COLO829 (cell line): ENCODE measurements at regions not wholly inside any gene's neighbourhood (a gene's known extent, or its start where the extent isn't known, plus 50 kb on each side); places are given as distances from the start of the nearest gene placed in this dataset.
"Not testable (repeated sequence)": the region's sequence is repeated elsewhere in the genome, so short reads cannot be mapped to it uniquely, and the experiment has no call there.

Experiments
- DNase-seq: peaks from one replicate; pipeline ENCODE4 v3.0.0; 2012; ENCODE audit warnings: low spot score

- no peak for DNase-seq
Observed at GRCh38 chr21:23607782-23608431, 1999.4 kb downstream of the MRPL39 start.

GRCh38 chr21:23601549-23601948 lies 2005.7 kb downstream of the MRPL39 start:
- DNase-seq = no peak

GRCh38 chr21:23593582-23593981 lies 2013.7 kb downstream of the MRPL39 start:
- no peak for DNase-seq

- no peak for DNase-seq
Observed at GRCh38 chr21:23585419-23585818, 2021.9 kb downstream of the MRPL39 start.

DNA sequence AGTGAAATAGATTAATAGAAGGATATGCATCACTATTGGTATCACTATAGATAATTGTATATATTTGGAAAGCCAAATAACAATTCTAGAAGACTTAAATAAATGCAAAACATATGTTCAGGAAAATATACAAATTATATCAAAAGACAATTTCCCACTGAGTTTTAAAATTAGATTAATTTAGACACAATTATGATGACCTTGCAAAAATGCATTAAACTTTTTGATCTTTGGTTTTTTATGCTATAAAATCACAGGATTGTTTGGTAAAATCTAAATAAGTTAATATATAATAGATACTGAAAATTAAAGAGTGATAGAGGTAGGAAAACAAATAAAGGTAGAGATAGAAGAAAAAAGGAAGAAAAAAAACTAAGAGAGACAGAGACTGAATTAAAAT lies 2027.7 kb downstream of the MRPL39 start:
- DNase-seq = no peak

- DNase-seq = no peak
Observed at GRCh38 chr21:23578027-23578426, 2029.3 kb downstream of the MRPL39 start.

DNA sequence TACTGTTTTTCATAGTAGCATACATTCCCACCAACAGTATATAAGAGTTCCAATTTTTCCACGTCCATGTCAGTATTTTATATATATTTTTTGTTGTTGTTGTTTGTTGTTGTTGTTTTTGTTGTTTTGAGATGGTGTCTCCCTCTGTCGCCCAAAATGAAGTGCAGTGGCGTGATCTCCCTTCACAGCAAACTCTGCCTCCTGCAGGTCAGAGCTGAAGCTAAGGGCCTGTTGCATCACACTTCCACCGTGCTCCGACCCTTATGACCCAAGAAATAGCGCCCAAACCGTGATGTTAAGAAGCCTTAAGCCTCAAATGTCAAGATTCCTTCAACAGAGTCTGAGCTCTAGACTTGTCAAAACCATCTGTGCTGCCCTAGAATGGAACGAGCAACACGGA lies 2032.3 kb downstream of the MRPL39 start:
- no peak for DNase-seq

GRCh38 chr21:23548924-23549323 lies 2058.4 kb downstream of the MRPL39 start:
- DNase-seq = not testable (repeated sequence)

DNA sequence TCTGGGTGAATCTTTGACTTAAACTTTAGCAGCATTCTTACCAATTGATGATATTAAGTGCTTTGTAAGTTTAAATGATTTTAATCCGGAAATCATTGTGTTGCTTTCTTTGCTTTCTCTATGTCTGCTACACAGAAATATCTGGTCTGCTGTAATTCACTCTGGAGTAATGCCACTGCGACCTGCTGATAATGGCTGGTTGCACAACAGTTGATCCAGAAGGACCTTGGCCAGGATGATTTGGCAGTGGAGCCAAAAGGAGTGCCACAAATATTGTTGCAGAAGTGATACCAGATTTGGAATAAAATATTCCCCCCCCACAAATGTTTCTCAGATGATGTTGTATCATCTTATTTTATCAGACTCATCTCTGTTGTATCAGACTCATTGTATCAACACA lies 2063.9 kb downstream of the MRPL39 start:
- no peak for DNase-seq

DNA sequence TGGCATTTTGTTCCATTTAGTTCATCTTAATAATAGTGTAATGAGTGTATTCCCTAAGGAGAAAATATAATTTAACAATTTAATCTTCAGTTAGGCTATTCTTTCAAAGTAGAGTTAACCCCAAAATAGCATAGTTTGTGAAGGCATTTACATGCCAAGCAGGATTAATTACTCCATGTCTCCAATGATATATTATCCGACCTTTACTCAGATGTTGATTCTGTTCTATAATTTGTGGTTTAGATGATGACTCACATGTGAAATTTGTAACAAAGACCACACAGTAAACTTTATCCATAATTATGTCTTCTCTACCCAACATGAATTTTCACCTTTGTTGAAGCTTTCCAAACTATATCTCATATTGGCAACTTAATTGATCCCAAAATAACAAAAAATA lies 2065.2 kb downstream of the MRPL39 start:
- DNase-seq = peak; percentile 15

GRCh38 chr21:23541571-23541970 lies 2065.7 kb downstream of the MRPL39 start:
- DNase-seq = no peak

DNA sequence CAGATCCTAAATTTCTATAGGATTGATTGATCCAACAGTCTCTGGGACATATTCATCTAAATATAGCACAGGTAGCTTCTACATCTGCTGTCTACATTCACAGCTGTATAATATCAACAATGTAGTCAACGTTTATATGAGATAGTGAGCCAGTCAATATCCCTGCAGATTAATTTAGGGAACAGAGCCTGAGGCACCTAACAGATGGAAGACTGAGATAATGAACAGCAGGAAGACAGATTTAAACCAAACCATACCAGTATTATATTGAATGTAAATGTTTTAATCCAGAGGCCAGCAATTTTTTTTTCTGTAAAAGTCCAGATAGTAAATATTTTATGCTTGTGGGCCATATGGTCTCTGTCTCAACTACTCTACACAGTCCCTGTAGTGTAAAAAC lies 2072.4 kb downstream of the MRPL39 start:
- DNase-seq = no peak

DNA sequence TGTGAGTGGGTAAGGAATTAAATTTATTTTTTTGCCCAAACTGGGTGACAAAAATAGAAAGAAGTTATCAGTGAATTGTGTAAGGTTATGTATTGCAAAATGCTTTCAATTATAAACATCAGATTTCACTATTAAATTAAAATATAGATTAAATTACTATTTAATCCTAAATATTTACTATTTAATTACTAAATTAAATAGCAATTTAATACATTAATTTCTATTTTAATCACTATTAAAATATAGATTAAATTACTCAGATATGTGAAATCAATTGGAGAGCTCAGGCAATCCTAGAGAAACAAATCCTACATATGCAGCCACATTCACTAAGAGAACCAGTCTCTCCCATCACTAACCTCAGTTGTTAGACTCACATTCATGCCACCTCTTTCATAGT lies 2075.8 kb downstream of the MRPL39 start:
- DNase-seq = no peak

DNA sequence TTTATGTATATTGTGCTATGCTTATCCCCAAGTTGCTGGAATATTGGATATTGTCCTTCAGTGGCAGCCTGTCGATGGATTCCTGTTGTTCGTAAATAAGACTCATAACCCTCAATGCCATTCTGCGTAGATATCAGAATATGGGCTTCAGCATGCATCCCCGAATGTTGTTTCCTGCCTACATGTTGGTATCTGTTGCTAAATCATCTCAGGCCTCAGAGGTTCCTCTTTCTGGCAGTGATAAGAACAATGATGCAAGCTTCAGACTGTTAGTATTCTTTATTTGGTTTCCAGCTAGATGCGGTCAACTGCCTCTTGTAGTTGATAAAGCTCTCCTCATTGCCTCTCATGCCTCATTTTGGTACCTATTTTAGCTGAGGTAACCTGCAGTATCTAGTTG lies 2082.6 kb downstream of the MRPL39 start:
- DNase-seq = no peak

- no peak for DNase-seq
Observed at GRCh38 chr21:23522751-23523150, 2084.5 kb downstream of the MRPL39 start.

DNA sequence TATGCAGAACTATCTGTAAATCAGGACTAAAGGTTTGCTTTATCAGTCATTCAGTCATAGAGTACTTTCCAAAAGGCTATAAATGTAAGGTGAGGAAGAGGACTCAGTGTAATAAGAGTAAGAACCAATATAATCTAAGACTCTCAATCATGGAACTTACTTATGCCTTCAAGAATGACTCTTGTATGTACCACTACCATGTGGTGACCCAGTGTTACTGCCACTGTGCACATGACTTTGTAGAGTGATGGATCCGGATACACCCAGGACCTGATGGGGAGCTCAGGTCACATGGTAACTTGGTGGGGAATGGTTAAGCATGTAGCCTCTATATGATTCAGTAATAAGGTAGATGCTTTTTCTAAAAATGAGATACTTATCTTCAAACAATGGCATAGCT lies 2099.8 kb downstream of the MRPL39 start:
- no peak for DNase-seq

- DNase-seq = no peak
Observed at GRCh38 chr21:23496729-23497128, 2110.6 kb downstream of the MRPL39 start.

GRCh38 chr21:23488245-23488644 lies 2119.0 kb downstream of the MRPL39 start:
- no peak for DNase-seq

- no peak for DNase-seq
Observed at GRCh38 chr21:23480591-23481270, 2126.6 kb downstream of the MRPL39 start.

GRCh38 chr21:23478381-23478780 lies 2128.9 kb downstream of the MRPL39 start:
- no peak for DNase-seq

DNA sequence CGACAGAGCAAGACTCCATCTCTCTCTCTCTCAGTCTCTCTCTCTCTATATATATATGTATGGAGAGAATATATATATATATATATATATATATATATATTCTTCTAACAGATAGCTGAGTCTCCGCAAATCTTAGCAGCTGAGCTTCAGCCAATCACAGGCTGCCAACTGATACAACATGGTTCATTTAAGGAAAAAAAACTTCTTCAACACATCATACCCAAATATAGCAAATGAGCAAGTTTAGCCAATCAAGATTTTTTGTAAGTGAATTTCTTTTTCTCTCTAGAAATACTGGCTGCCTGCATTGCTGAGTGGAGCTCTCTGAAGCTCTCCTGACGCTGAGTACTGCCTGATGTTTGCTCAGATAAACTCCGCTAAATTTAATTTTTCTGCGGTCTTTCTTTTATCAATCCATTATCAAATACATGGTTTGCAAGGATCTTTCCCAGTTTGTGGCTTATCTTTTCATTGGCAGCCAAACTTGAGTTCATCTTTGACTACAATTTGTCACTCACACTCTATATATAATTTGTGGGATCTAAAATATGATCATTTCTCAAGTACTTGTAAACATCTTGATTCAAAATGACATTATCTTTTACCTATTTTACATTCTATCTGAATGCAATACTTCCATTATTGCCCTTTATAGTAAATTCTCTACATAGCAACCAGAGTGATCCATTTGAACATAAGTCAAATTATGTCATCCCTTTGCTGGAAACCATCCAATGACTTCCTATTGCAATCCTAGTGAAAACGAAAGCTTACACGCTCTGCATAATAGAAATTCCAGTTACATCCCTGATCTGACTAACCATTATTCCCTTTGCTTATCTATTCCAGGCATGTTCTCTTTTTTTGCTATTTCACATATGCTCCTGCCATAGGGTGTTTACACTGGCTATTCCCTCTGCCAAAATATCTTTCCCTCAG lies 2131.7 kb downstream of the MRPL39 start:
- DNase-seq = no peak

DNA sequence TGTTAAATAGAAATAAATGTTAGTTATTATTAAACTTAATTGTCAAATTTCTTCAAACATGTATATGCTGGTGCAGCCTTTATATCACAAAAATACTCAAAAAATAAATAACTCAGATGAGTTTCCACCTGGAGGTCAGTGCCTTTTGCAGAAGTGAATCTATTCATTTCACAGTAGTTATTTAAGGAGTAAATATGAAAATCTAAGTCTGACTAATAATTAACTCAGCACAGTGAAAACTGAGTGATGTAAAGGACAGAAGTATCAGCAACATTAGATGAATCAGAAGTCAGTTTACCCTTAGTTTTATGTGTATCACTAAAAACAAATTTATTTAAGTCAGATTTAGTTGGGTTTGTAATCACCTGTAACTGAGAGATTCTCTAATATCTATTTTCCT lies 2135.4 kb downstream of the MRPL39 start:
- DNase-seq = no peak

GRCh38 chr21:23463365-23463764 lies 2143.9 kb downstream of the MRPL39 start:
- DNase-seq = no peak
